CD14-positive monocyte (primary cell): ENCODE measurements at regions not wholly inside any gene's neighbourhood (a gene's known extent, or its start where the extent isn't known, plus 50 kb on each side); places are given as distances from the start of the nearest gene placed in this dataset.

Experiments
- DNase-seq, 3 donors: peaks; one replicate each; pipeline ENCODE4 v3.0.0-alpha.2; 2011 to 2022
- H2AFZ ChIP-seq: 2 replicates; pipeline ENCODE4 v1.6.0; 2012; ENCODE audit warnings: mild to moderate bottlenecking, low read depth, low read length, inconsistent platforms; ENCODE audit not compliant: insufficient read depth, poor library complexity, severe bottlenecking
- H3K27ac ChIP-seq, 2 donors: 1 replicate in 1 of 2; 2 replicates in 1 of 2; pipeline ENCODE4 v1.5.1; 2012 to 2013; ENCODE audit warnings: low read length in 2 of 2, control low read depth in 1 of 2, inconsistent platforms in 1 of 2, low read depth in 1 of 2, mild to moderate bottlenecking in 1 of 2
- H3K27me3 ChIP-seq, 2 donors: one replicate each; pipeline versions ENCODE4 v1.6.0 to v1.6.1; 2011 to 2013; ENCODE audit warnings: low read length in 2 of 2; ENCODE audit not compliant: control insufficient read depth in 2 of 2, insufficient read depth in 2 of 2
- H3K36me3 ChIP-seq, 2 donors: replicated peaks in 1 of 2; 1 replicate in 1 of 2; 2 replicates in 1 of 2; pipeline versions ENCODE4 v1.5.1 to v1.6.1; 2012 to 2013; ENCODE audit warnings: low read length in 2 of 2, control low read depth in 1 of 2, inconsistent platforms in 1 of 2, mild to moderate bottlenecking in 1 of 2; ENCODE audit not compliant: insufficient read depth in 2 of 2, control insufficient read depth in 1 of 2
- H3K4me1 ChIP-seq, 2 donors: 1 replicate in 1 of 2; 2 replicates in 1 of 2; pipeline versions ENCODE4 v1.5.1 to v1.6.1; 2012 to 2013; ENCODE audit warnings: low read length in 2 of 2, control low read depth in 1 of 2, inconsistent platforms in 1 of 2, mild to moderate bottlenecking in 1 of 2, moderate library complexity in 1 of 2; ENCODE audit not compliant: insufficient read depth in 2 of 2, control insufficient read depth in 1 of 2
- H3K4me2 ChIP-seq: replicated peaks from 2 replicates; pipeline ENCODE3; 2012; ENCODE audit warnings: low read length, moderate library complexity, mild to moderate bottlenecking; ENCODE audit not compliant: poor library complexity, severe bottlenecking; ENCODE audit errors: extremely low read depth
- H3K4me3 ChIP-seq, 3 experiments: fragments of 200-600 bp in 1 of 3; sonication (generic) in 1 of 3; replicated peaks in 1 of 3; 1 replicate in 2 of 3; 2 replicates in 1 of 3; pipeline ENCODE4 v1.5.1; 2011 to 2013; ENCODE audit warnings: low read length in 3 of 3, mild to moderate bottlenecking in 3 of 3, control low read depth in 2 of 3, low read depth in 2 of 3, inconsistent platforms in 1 of 3, moderate library complexity in 1 of 3
- H3K79me2 ChIP-seq: 2 replicates; pipeline ENCODE4 v1.6.0; 2012; ENCODE audit warnings: mild to moderate bottlenecking, control low read depth, inconsistent platforms, low read length, moderate library complexity; ENCODE audit not compliant: insufficient read depth
- H3K9ac ChIP-seq: 2 replicates; pipeline ENCODE4 v1.6.0; 2017; ENCODE audit warnings: low read length, mild to moderate bottlenecking; ENCODE audit not compliant: insufficient read depth, poor library complexity, severe bottlenecking
- H3K9me3 ChIP-seq, 2 donors: replicated peaks in 1 of 2; 1 replicate in 1 of 2; 2 replicates in 1 of 2; pipeline versions ENCODE4 v1.5.1 to v1.6.1; 2012 to 2013; ENCODE audit warnings: low read length in 2 of 2, control low read depth in 1 of 2; ENCODE audit not compliant: control insufficient read depth in 1 of 2, insufficient read depth in 1 of 2
- H4K20me1 ChIP-seq: 2 replicates; pipeline ENCODE4 v1.6.0; 2012; ENCODE audit warnings: mild to moderate bottlenecking, low read length, control low read depth, moderate library complexity; ENCODE audit not compliant: insufficient read depth
- H3K27ac Mint-ChIP-seq, 7 donors: one replicate each; pipeline ENCODE4 v1.8.0; 2020; ENCODE audit warnings: mild to moderate bottlenecking in 7 of 7, mixed read lengths in 7 of 7, moderate library complexity in 6 of 7, inconsistent platforms in 2 of 7
- H3K27me3 Mint-ChIP-seq, 3 donors: one replicate each; pipeline ENCODE4 v1.8.0; 2021 to 2022; ENCODE audit warnings: low read depth in 3 of 3, mild to moderate bottlenecking in 3 of 3, mixed read lengths in 3 of 3, moderate library complexity in 3 of 3, inconsistent platforms in 1 of 3
- H3K36me3 Mint-ChIP-seq, 2 donors: one replicate each; pipeline ENCODE4 v1.8.0; 2020; ENCODE audit warnings: mixed read lengths in 2 of 2, inconsistent platforms in 1 of 2, mild to moderate bottlenecking in 1 of 2
- H3K4me1 Mint-ChIP-seq: one replicate; pipeline ENCODE4 v1.8.0; 2020; ENCODE audit warnings: mild to moderate bottlenecking, mixed read lengths
- H3K4me3 Mint-ChIP-seq, 2 donors: one replicate each; pipeline ENCODE4 v1.8.0; 2020; ENCODE audit warnings: mild to moderate bottlenecking in 2 of 2, mixed read lengths in 2 of 2, moderate library complexity in 1 of 2
- H3K9me3 Mint-ChIP-seq, 7 donors: one replicate each; pipeline ENCODE4 v1.8.0; 2020 to 2022; ENCODE audit warnings: mixed read lengths in 7 of 7, mild to moderate bottlenecking in 6 of 7, moderate library complexity in 6 of 7, inconsistent platforms in 2 of 7
- WGBS: methylation state at CpG from one replicate; pipeline ENCODE4 v1.1.5; 2013; ENCODE audit warnings: missing lambda C conversion rate; ENCODE audit not compliant: insufficient coverage; 5-methylcytosine and 5-hydroxymethylcytosine counted together
- intact Hi-C, 2 donors: fragments of 100-400 bp; cut with micrococcal nuclease; formaldehyde crosslinking; loops; one replicate each; pipeline versions ENCODE4 v1.15.0 to v1.15.1; 2023
- TF ChIP-seq, protein P1 (sequence below): fragments of 200-600 bp; IDR thresholded peaks from one replicate; pipeline ENCODE4 v1.8.0; 2022; ENCODE audit warnings: antibody characterized with exemption, mild to moderate bottlenecking

DNA sequence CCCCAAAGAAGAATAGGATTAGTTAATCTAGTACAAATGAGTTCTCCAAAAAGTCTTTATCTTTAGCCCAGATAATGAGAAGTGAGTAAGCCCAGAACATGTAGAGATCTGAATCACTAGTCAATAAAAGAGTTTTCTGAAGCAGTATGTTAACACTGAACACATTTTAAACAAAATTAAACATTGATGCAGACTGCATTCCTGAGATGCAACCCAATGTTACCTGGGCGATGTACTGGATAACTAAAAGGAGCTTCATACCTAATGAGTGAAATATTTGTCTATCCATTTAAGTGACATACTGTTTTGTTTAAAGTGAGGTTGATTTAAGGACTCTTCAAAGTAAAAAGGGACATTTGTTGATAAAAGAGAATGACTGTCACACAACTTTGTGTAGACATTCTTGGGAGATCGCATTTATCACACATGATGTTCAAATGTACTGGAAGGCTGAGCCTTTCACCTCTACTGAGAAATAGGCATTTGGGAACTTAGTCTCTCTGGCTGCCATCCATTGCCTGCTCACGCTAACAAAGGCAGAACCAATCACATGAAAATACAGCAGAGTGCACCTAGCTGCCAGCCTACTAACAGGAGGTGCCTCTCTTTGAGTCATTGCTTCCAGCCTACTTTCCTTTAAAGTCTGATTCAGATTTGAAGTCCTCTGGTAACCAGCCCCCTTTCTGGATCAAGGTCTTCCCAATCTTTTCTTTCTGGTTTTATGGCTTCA, 287.7 kb downstream of the BTG1 start:
- no peak overlapping the region for H3K4me2 ChIP-seq
- Mint-ChIP-seq H3K36me3 (no peaks in the 10 kb centered on the region), H3K27ac (no peak overlapping the region), H3K4me1 (no peaks in the 10 kb centered on the region), H3K9me3 (peaks cover 0 to 7% (median 3%) of the 10 kb centered on the region in 7 donors), H3K27me3 (peaks cover 0 to 4% (median 1%) of the 10 kb centered on the region in 3 donors), H3K4me3 (no peak overlapping the region)
- H3K79me2 ChIP-seq = no peaks in the 10 kb centered on the region
- no peaks in the 10 kb centered on the region for H3K36me3 ChIP-seq
- H3K27ac ChIP-seq = no peak overlapping the region
- intact Hi-C loops = no loop called here
- TF ChIP-seq, protein P1, sequence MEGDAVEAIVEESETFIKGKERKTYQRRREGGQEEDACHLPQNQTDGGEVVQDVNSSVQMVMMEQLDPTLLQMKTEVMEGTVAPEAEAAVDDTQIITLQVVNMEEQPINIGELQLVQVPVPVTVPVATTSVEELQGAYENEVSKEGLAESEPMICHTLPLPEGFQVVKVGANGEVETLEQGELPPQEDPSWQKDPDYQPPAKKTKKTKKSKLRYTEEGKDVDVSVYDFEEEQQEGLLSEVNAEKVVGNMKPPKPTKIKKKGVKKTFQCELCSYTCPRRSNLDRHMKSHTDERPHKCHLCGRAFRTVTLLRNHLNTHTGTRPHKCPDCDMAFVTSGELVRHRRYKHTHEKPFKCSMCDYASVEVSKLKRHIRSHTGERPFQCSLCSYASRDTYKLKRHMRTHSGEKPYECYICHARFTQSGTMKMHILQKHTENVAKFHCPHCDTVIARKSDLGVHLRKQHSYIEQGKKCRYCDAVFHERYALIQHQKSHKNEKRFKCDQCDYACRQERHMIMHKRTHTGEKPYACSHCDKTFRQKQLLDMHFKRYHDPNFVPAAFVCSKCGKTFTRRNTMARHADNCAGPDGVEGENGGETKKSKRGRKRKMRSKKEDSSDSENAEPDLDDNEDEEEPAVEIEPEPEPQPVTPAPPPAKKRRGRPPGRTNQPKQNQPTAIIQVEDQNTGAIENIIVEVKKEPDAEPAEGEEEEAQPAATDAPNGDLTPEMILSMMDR = no peak
- no peak overlapping the region for H2AFZ ChIP-seq
- no peaks in the 10 kb centered on the region for H3K9me3 ChIP-seq
- DNase-seq = no peak
- H3K4me3 ChIP-seq = no peak overlapping the region
- no peak overlapping the region for H3K9ac ChIP-seq
- no peaks in the 10 kb centered on the region for H4K20me1 ChIP-seq
- WGBS = 100% methylated on average over 2 of the region's 3 CpGs
- peaks cover 0 to 2% of the 10 kb centered on the region in 2 donors for H3K27me3 ChIP-seq
- H3K4me1 ChIP-seq = no peaks in the 10 kb centered on the region

DNA sequence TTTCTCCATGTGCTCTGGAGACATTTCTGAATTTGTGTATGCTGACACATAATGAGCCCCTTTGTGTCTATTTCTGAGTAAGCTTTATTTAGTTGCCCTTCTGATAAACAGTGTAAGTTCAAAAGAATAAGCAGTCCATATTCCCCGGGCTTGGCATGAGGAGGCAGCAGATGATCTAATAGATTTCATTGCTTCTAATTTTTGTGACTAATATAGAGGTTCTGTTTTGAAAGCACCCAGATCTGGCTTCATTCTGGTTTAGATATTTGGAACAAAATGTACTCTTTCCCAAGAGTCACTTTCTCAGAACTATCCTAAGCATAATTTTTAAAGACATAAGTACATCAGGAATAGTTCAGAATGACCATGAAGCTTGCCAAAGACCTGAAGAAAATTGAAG, 290.9 kb downstream of the BTG1 start:
- peaks cover 0 to 2% (median 1%) of the 10 kb centered on the region in 3 donors for H3K27me3 Mint-ChIP-seq
- no peaks in the 10 kb centered on the region for H3K36me3 Mint-ChIP-seq
- no peak for DNase-seq

More for the DNA sequence above, 290.9 kb downstream of the BTG1 start:
- intact Hi-C loops = no loop called here
- Histone ChIP-seq H4K20me1 (no peaks in the 10 kb centered on the region), H3K79me2 (no peaks in the 10 kb centered on the region), H3K27ac (no peak overlapping the region), H3K27me3 (peaks cover 0 to 2% of the 10 kb centered on the region in 2 donors), H3K9me3 (no peaks in the 10 kb centered on the region), H3K36me3 (no peaks in the 10 kb centered on the region), H3K4me1 (no peaks in the 10 kb centered on the region), H3K4me2 (no peak overlapping the region), H2AFZ (no peak overlapping the region), H3K4me3 (no peak overlapping the region), H3K9ac (no peak overlapping the region)
- peaks cover 0 to 7% (median 1%) of the 10 kb centered on the region in 7 donors for H3K9me3 Mint-ChIP-seq
- no CpG with 5 or more reads among the region's 1 CpG for WGBS
- no peak overlapping the region for H3K27ac Mint-ChIP-seq
- peaks cover 5% of the 10 kb centered on the region for H3K4me1 Mint-ChIP-seq
- TF ChIP-seq, protein P1 = no peak
- H3K4me3 Mint-ChIP-seq = no peak overlapping the region
